Mucosa of rectum (tissue), 2 donors: ENCODE measurements at regions not wholly inside any gene's neighbourhood (a gene's known extent, or its start where the extent isn't known, plus 50 kb on each side); places are given as distances from the start of the nearest gene placed in this dataset.

ENCODE experiments used
- H3K27ac ChIP-seq, 2 donors: one replicate each; pipeline ENCODE4 v1.7.0; 2013; ENCODE audit warnings: inconsistent platforms in 2 of 2, low read depth in 2 of 2, low read length in 2 of 2
- H3K27me3 ChIP-seq, 2 donors: one replicate each; pipeline ENCODE4 v1.7.0; 2013; ENCODE audit warnings: low read length in 2 of 2; ENCODE audit not compliant: control insufficient read depth in 2 of 2, insufficient read depth in 2 of 2
- H3K36me3 ChIP-seq, 2 donors: one replicate each; pipeline ENCODE4 v1.7.0; 2013; ENCODE audit warnings: low read length in 2 of 2; ENCODE audit not compliant: control insufficient read depth in 2 of 2, insufficient read depth in 2 of 2
- H3K4me1 ChIP-seq, 2 donors: one replicate each; pipeline ENCODE4 v1.7.0; 2013; ENCODE audit warnings: low read length in 2 of 2, mild to moderate bottlenecking in 1 of 2; ENCODE audit not compliant: control insufficient read depth in 2 of 2, insufficient read depth in 2 of 2
- H3K4me3 ChIP-seq, 2 donors: one replicate each; pipeline ENCODE4 v1.7.0; 2013; ENCODE audit warnings: low read length in 2 of 2
- H3K9ac ChIP-seq, 2 donors: one replicate each; pipeline ENCODE4 v1.7.0; 2013; ENCODE audit warnings: low read length in 2 of 2, low read depth in 1 of 2, mild to moderate bottlenecking in 1 of 2
- H3K9me3 ChIP-seq, 2 donors: one replicate each; pipeline ENCODE4 v1.7.0; 2013; ENCODE audit warnings: low read length in 2 of 2; ENCODE audit not compliant: control insufficient read depth in 2 of 2
- donor health status: healthy.
- donor health status: Normal muscosa, but diverticular disease.

DNA sequence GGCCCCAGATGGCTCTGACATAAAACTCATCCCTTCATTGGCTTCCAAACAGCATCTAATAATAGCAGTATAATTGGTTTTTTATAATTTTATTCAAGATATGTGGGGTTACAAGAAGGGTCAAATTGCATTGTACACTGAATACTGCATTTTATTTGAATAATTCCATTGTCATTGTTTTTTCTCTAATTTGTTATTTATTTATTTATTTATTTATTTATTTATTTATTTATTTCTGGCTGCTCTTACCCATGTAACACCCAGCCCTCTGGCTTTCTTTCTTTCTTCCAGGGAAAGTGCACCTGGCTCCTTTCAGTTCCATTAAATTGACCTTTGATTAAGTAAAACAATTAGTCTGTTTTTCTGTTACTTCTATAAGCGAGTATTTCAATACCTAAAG is 210.1 kb downstream of the CDH9 start:
- H3K9ac ChIP-seq = no peak overlapping the region
- no peak overlapping the region for H3K27ac ChIP-seq
- no peak overlapping the region for H3K4me3 ChIP-seq
- no peaks in the 10 kb centered on the region for H3K27me3 ChIP-seq
- H3K36me3 ChIP-seq = no peaks in the 10 kb centered on the region
- H3K4me1 ChIP-seq = no peaks in the 10 kb centered on the region
- no peaks in the 10 kb centered on the region for H3K9me3 ChIP-seq

DNA sequence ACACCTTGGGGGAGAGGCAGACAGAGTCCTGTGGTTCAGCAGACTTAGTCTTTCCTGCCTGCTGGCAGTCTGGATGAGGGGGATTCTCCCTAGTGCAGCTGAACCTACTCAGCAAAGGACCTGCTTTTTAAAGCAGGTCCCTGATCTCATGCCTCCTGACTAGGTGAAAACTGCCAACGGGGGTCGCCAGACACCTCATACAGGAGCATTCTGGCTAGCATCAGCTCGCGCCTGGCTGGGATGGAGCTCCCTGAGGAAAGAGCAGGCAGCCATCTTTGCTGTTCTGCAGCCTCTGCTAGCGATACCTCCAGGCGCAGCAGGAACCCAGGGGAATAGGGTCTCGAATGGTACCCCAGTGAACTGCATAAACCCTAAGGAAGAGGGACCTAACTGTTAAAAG is 225.2 kb downstream of the CDH9 start:
- no peaks in the 10 kb centered on the region for H3K4me1 ChIP-seq
- H3K36me3 ChIP-seq = no peaks in the 10 kb centered on the region
- peaks cover 0 to 6% of the 10 kb centered on the region in 2 donors for H3K9me3 ChIP-seq
- H3K9ac ChIP-seq = no peak overlapping the region
- H3K4me3 ChIP-seq = no peak overlapping the region
- no peak overlapping the region for H3K27ac ChIP-seq
- H3K27me3 ChIP-seq = no peaks in the 10 kb centered on the region

DNA sequence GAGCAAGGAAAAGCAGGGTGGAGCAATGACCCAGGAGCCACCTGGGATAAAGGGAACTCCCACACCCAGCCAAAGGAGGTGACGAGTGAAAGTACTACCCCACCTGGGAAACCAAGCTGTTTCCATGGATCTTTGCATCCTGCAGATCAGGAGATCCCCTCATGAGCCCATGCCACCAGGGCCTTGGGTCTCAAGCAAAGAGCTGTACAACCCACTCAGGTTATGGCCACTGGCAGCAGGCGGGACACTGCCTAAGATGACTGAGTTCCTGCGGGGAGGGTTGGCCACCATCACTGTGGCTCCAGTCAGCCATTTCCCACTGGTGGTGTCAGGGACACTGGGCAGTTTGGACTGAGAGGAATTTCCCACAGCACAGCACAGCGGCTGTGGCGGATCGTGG is 225.7 kb downstream of the CDH9 start:
- Histone ChIP-seq H3K36me3 (no peaks in the 10 kb centered on the region), H3K27ac (no peak overlapping the region)

DNA sequence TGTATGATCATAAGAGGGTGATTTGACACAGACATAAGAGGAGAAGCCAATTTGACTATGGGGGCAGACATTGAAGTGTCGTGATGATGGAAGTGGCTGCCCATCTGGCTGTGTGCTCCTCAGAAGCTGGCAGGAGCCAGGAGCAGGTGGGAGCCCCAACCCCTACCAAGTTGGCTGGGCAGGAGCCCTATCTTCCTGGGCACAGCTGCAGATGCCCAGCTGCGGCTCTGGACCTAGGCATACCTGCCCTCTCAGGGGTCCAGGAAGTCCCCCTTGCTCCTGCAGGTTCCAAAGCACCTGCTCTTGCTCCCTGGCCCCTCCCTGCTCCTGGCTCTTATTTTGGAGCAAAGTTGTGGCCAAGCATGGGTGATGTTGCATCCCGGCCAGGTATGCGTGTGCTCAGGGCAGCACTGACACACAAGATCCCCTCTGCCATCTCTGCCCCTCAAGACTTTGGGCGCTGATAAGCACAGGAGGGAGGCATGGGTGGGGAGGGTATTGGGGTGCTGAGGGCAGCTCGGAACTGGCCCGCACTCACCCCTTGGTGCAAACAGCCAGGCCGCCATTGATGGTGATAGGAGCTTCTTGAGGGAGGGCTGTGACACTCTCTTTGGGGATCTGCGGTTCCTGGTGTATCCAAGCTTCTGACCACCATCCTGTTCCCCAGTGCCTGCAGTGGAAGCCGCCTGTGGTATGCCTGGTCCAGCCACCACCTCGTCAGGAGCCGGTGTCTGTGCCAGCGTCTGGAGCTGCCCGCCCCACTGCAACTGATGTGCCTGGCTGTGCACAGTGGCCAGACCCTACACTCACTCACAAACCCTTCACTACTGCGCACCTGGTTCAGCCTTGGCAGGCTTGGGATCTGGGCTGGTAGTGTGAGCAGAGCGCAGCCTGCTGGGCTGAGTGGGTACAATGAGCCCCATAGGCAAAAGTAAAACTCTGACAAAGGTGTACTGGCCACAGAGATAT is 230.9 kb downstream of the CDH9 start:
- Histone ChIP-seq H3K27me3 (no peaks in the 10 kb centered on the region), H3K4me3 (no peak overlapping the region), H3K9me3 (peaks cover 0 to 3% of the 10 kb centered on the region in 2 donors), H3K36me3 (no peaks in the 10 kb centered on the region), H3K4me1 (no peaks in the 10 kb centered on the region), H3K27ac (no peak overlapping the region), H3K9ac (no peak overlapping the region)

More for the DNA sequence above, 225.7 kb downstream of the CDH9 start:
- H3K4me1 ChIP-seq = no peaks in the 10 kb centered on the region
- H3K4me3 ChIP-seq = no peak overlapping the region
- peaks cover 0 to 6% of the 10 kb centered on the region in 2 donors for H3K9me3 ChIP-seq
- H3K9ac ChIP-seq = no peak overlapping the region
- H3K27me3 ChIP-seq = no peaks in the 10 kb centered on the region

DNA sequence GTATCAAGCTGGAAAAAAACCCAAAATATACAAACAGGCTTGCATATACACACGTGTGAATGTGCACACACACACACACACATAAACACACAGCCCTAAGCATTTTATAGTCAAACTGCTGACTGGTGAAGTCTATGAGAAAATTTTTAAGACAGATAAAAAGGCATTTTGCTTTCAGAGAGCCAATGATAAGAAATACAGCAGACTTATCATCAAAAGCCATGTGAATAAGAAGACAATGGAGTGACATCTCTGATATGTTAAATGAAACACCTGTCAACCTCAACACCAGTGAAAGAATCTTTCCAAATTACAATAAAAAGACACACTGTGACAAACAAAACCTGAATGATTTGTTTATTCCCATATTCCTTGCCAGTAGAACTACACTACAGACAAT is 233.3 kb downstream of the CDH9 start:
- Histone ChIP-seq H3K4me1 (no peaks in the 10 kb centered on the region), H3K27me3 (no peaks in the 10 kb centered on the region), H3K36me3 (no peaks in the 10 kb centered on the region), H3K9me3 (peaks cover 2 to 6% of the 10 kb centered on the region in 2 donors), H3K27ac (no peak overlapping the region), H3K9ac (no peak overlapping the region), H3K4me3 (no peak overlapping the region)

DNA sequence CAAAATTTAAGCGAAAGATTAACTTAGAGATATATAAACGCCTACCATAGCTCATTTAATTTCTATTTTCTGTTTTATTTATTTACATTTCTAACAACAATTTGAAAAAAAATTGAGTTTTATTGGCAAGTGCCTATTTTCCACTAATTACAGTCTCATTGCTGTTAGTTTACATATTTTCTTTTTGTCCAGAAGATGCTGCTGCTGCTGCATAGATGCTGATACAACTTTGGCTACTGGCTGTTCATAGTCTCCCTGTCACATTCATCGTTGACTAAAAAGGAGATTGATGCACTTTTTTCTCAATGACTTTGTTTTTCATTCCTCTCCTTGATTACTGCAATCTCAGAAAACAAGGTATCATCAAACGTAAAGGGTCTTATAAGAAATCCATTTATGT is 235.4 kb downstream of the CDH9 start:
- no peaks in the 10 kb centered on the region for H3K36me3 ChIP-seq
- no peak overlapping the region for H3K9ac ChIP-seq
- no peak overlapping the region for H3K4me3 ChIP-seq
- H3K27me3 ChIP-seq = no peaks in the 10 kb centered on the region
- no peaks in the 10 kb centered on the region for H3K4me1 ChIP-seq
- H3K9me3 ChIP-seq = peaks cover 0 to 6% of the 10 kb centered on the region in 2 donors
- H3K27ac ChIP-seq = no peak overlapping the region

DNA sequence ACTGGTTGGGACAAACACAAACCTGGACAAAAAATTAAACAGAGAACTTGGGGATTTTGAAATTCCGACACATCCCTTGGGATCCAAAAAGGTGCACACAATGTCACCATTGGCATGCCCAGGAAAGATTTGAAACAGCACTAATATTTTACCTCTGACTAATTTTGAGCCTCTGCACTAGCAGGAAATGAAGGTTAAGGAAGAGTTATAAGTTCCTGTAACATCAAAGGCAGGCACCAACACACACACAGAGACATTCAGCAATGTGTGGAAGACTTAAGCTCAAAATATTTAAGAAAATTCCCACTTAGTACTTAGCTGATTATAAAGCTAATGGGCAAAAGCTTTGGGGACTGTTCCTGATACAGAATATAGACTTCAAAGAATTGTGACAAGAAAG is 247.0 kb downstream of the CDH9 start:
- no peaks in the 10 kb centered on the region for H3K4me1 ChIP-seq
- H3K27me3 ChIP-seq = no peaks in the 10 kb centered on the region
- H3K27ac ChIP-seq = no peak overlapping the region
- H3K4me3 ChIP-seq = no peak overlapping the region
- H3K9ac ChIP-seq = no peak overlapping the region
- H3K9me3 ChIP-seq = no peaks in the 10 kb centered on the region
- H3K36me3 ChIP-seq = no peaks in the 10 kb centered on the region

DNA sequence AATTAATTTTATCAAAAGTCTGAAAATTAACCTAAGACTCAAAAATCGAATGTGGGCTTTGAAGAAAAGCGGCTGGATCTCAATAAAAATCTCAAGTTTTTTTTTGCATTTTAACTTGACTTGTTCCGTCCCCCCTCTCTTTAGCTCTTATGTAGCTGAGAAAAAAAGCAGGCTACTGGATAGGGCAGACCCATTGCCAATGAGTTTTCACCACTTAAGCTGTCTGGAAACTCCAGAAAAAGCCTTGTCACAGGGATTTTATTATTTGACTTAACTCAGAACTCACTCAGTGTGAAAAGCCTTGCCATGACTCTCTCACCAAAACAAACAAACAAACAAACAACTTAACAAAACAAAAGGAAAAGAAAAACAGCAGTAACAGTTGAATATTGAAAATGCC is 247.4 kb downstream of the CDH9 start:
- Histone ChIP-seq H3K27ac (no peak overlapping the region), H3K4me3 (no peak overlapping the region), H3K4me1 (no peaks in the 10 kb centered on the region), H3K27me3 (no peaks in the 10 kb centered on the region), H3K36me3 (no peaks in the 10 kb centered on the region), H3K9ac (no peak overlapping the region), H3K9me3 (no peaks in the 10 kb centered on the region)

DNA sequence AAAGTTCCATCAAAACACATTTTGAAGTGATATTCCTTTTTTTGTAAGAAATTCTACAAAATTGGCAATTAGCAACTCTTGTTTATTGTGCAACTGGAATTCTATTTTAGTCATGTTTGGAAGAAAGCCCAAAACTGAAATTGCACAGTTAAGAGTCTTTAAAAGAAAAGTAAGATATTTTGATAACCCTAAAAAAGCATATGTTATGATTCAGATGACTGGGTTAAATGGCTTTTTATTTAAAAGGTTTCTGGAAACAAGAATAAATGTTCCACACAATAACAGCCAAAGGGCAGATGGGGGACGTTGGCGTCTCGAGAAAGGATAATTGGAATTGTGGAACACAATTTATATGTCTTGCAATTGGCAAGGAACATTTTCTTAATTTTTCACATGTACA is 275.2 kb downstream of the CDH9 start:
- Histone ChIP-seq H3K36me3 (no peaks in the 10 kb centered on the region), H3K9me3 (no peaks in the 10 kb centered on the region), H3K9ac (no peak overlapping the region), H3K4me1 (no peaks in the 10 kb centered on the region), H3K27ac (no peak overlapping the region), H3K27me3 (no peaks in the 10 kb centered on the region), H3K4me3 (no peak overlapping the region)

DNA sequence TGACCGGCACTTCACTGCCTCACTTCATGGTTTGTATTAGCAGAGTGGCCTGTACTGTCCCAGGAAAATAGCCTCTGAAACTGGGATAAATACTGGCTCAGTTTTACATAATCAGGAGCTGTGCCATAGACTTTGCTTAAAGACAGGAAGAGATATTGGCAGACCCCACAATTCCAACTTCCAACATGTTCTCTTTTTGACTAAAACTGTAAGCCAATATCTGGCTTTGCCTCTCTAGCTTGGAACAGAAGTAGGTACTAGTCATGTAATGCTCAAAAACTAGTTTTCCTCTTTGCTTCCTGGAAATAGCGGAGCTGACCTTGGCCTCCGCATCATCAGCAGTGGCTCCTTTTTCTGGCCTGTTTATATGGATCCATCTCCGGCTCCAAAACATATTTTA is 276.9 kb downstream of the CDH9 start:
- Histone ChIP-seq H3K4me1 (no peaks in the 10 kb centered on the region), H3K27me3 (no peaks in the 10 kb centered on the region), H3K36me3 (no peaks in the 10 kb centered on the region), H3K9ac (no peak overlapping the region), H3K27ac (no peak overlapping the region), H3K9me3 (no peaks in the 10 kb centered on the region), H3K4me3 (no peak overlapping the region)
